WTC11 (cell line): ENCODE measurements at regions not wholly inside any gene's neighbourhood (a gene's known extent, or its start where the extent isn't known, plus 50 kb on each side); places are given as distances from the start of the nearest gene placed in this dataset.

Experiments
- ATAC-seq: fragments of 200-7000 bp; cut with Tn5 transposase; 2 replicates; pipeline ENCODE4 v1.10.0; 2021; ENCODE audit warnings: mild to moderate bottlenecking, moderate library complexity
- CTCF ChIA-PET: fragments of 300-600 bp; sonication (Branson Sonifier 250); formaldehyde crosslinking; loops from one replicate; lab custom pipeline; 2021; ENCODE audit warnings: antibody characterized with exemption; lab: Charles Lee
- POLR2A ChIA-PET: fragments of 350-600 bp; sonication (Branson Sonifier 250); formaldehyde crosslinking; loops from one replicate; lab custom pipeline; 2021; ENCODE audit warnings: antibody characterized with exemption; lab: Charles Lee
- DNase-seq: peaks from one replicate; pipeline ENCODE4 v3.0.0; 2021; ENCODE audit warnings: low spot score
- H3K27ac Mint-ChIP-seq: 2 replicates; pipeline ENCODE4 v1.8.0; 2021; ENCODE audit warnings: mixed read lengths
- H3K27me3 Mint-ChIP-seq: 2 replicates; pipeline ENCODE4 v1.8.0; 2021; ENCODE audit warnings: low read depth, mild to moderate bottlenecking, moderate library complexity, mixed read lengths
- H3K36me3 Mint-ChIP-seq: 2 replicates; pipeline ENCODE4 v1.8.0; 2021; ENCODE audit warnings: mixed read lengths
- H3K4me1 Mint-ChIP-seq: 2 replicates; pipeline ENCODE4 v1.8.0; 2022; ENCODE audit warnings: mixed read lengths
- H3K4me3 Mint-ChIP-seq: 2 replicates; pipeline ENCODE4 v1.8.0; 2021; ENCODE audit warnings: mild to moderate bottlenecking, moderate library complexity, mixed read lengths
- H3K9me3 Mint-ChIP-seq: 2 replicates; pipeline ENCODE4 v1.8.0; 2021; ENCODE audit warnings: mixed read lengths
- ELF4 ChIP-seq: sonication (generic); formaldehyde crosslinking; IDR thresholded peaks from 2 replicates; pipeline ENCODE4 v1.8.1; 2022; ENCODE audit warnings: low read depth, mild to moderate bottlenecking, moderate library complexity, missing genetic modification reagents
- ESRRA ChIP-seq: sonication (generic); formaldehyde crosslinking; IDR thresholded peaks from 2 replicates; pipeline ENCODE4 v1.8.1; 2022; ENCODE audit warnings: mild to moderate bottlenecking, missing genetic modification reagents, borderline replicate concordance
- ETV6 ChIP-seq: sonication (generic); formaldehyde crosslinking; IDR thresholded peaks from 2 replicates; pipeline ENCODE4 v1.8.1; 2022; ENCODE audit warnings: mild to moderate bottlenecking, missing genetic modification reagents
- GABPB1 ChIP-seq: sonication (generic); formaldehyde crosslinking; IDR thresholded peaks from 2 replicates; pipeline ENCODE4 v1.8.1; 2023; ENCODE audit warnings: mild to moderate bottlenecking, missing genetic modification reagents
- GTF2I ChIP-seq: fragments of 250-450 bp; sonication (Bioruptor Pico); conservative IDR thresholded peaks from 2 replicates; pipeline ENCODE4 v1.4.0; 2021; ENCODE audit warnings: mild to moderate bottlenecking
- JUN ChIP-seq: sonication (generic); formaldehyde crosslinking; IDR thresholded peaks from 2 replicates; pipeline ENCODE4 v1.8.0; 2023; ENCODE audit warnings: mild to moderate bottlenecking, missing genetic modification reagents
- MYBL2 ChIP-seq: sonication (generic); formaldehyde crosslinking; IDR thresholded peaks from 2 replicates; pipeline ENCODE4 v1.8.1; 2023; ENCODE audit warnings: mild to moderate bottlenecking, moderate library complexity, missing genetic modification reagents
- NFATC4 ChIP-seq: fragments of 250-450 bp; sonication (Bioruptor Pico); IDR thresholded peaks from 2 replicates; pipeline ENCODE4 v1.9.0; 2021; ENCODE audit warnings: mild to moderate bottlenecking
- NFE2L1 ChIP-seq: sonication (generic); formaldehyde crosslinking; IDR thresholded peaks from 2 replicates; pipeline ENCODE4 v1.8.1; 2023; ENCODE audit warnings: missing genetic modification reagents
- NR2C2 ChIP-seq: sonication (generic); formaldehyde crosslinking; IDR thresholded peaks from 2 replicates; pipeline ENCODE4 v1.8.0; 2022; ENCODE audit warnings: mild to moderate bottlenecking, missing genetic modification reagents
- RORB ChIP-seq: fragments of 250-450 bp; sonication (Bioruptor Pico); IDR thresholded peaks from 2 replicates; pipeline ENCODE4 v1.9.0; 2021; ENCODE audit warnings: mild to moderate bottlenecking
- SMAD4 ChIP-seq: sonication (generic); formaldehyde crosslinking; IDR thresholded peaks from 2 replicates; pipeline ENCODE4 v1.8.0; 2022; ENCODE audit warnings: mild to moderate bottlenecking, missing genetic modification reagents
- SOX15 ChIP-seq: fragments of 250-450 bp; sonication (Bioruptor Pico); IDR thresholded peaks from 2 replicates; pipeline ENCODE4 v1.9.0; 2021; ENCODE audit warnings: mild to moderate bottlenecking
- SP1 ChIP-seq: sonication (generic); formaldehyde crosslinking; conservative IDR thresholded peaks from 2 replicates; pipeline ENCODE4 v1.8.1; 2022; ENCODE audit warnings: missing genetic modification reagents
- ZMAT4 ChIP-seq: fragments of 250-450 bp; sonication (Bioruptor Pico); IDR thresholded peaks from 2 replicates; pipeline ENCODE4 v1.9.0; 2021; ENCODE audit warnings: mild to moderate bottlenecking
- ZNF138 ChIP-seq: sonication (generic); formaldehyde crosslinking; conservative IDR thresholded peaks from 2 replicates; pipeline ENCODE4 v1.8.1; 2022; ENCODE audit warnings: mild to moderate bottlenecking, moderate library complexity, missing genetic modification reagents
- ZNF232 ChIP-seq: sonication (generic); formaldehyde crosslinking; IDR thresholded peaks from 2 replicates; pipeline ENCODE4 v1.8.0; 2022; ENCODE audit warnings: mild to moderate bottlenecking, missing genetic modification reagents
- ZNF317 ChIP-seq: sonication (generic); formaldehyde crosslinking; IDR thresholded peaks from 2 replicates; pipeline ENCODE4 v1.8.1; 2023; ENCODE audit warnings: low read depth, mild to moderate bottlenecking, moderate library complexity, missing genetic modification reagents, borderline replicate concordance
- TF ChIP-seq, protein P1 (sequence below): sonication (generic); formaldehyde crosslinking; IDR thresholded peaks from 2 replicates; pipeline ENCODE4 v1.8.1; 2023; ENCODE audit warnings: mild to moderate bottlenecking, missing genetic modification reagents, moderate library complexity
- TF ChIP-seq, protein P2 (sequence below): sonication (generic); formaldehyde crosslinking; IDR thresholded peaks from 2 replicates; pipeline ENCODE4 v1.8.1; 2022; ENCODE audit warnings: mild to moderate bottlenecking, missing genetic modification reagents, moderate library complexity, borderline replicate concordance
- TF ChIP-seq, protein P3 (sequence below): sonication (generic); formaldehyde crosslinking; IDR thresholded peaks from 2 replicates; pipeline ENCODE4 v1.8.1; 2022; ENCODE audit warnings: low read depth, mild to moderate bottlenecking, moderate library complexity, missing genetic modification reagents, borderline replicate concordance

DNA sequence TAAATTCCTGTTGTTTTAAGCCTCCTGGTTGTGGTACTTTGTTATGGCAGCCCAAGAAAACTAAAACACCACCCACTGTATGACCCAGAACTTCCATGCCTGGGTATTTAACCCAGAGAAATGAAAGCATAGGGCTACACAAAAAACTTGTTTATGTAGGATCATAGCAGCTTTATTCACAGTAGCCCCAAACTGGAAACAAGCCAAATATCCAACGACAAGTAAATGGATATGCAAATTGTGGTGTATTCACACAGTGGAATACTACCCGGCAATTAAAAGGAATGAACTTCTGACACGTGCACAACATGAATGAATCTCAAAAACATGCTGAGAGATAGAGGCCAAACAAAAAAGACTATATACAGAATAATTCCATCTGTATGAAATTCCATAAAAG, 62.2 kb upstream of the NAV2 start:
- H3K4me1 Mint-ChIP-seq = no peaks in the 10 kb centered on the region
- TF ChIP-seq RORB = no peak
- ChIA-PET POLR2A (no interaction called here), CTCF (no interaction called here)
- DNase-seq = no peak
- no peak overlapping the region for H3K27ac Mint-ChIP-seq
- no peak overlapping the region for H3K4me3 Mint-ChIP-seq
- H3K9me3 Mint-ChIP-seq = peaks cover 4% of the 10 kb centered on the region
- H3K27me3 Mint-ChIP-seq = no peaks in the 10 kb centered on the region
- H3K36me3 Mint-ChIP-seq = no peaks in the 10 kb centered on the region
- no peak for ATAC-seq

DNA sequence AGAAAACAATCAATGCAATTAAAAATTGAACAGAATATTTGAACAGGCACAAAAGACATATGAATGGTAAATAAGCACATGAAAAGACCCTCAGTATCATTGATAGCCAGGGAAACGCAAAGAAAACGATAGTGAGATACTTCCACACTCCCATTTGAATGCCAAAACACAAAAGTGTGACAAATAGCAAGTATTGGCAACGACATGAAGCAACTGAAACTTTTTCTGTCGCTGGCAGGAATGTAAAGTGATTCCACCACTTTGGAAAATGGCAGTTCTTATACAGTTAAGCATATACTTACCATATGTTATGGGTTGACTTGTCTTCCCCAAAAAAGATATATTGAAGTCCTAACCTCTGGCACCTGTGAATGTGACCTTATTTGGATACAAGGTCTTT, 62.9 kb upstream of the NAV2 start:
- ChIA-PET CTCF (no interaction called here), POLR2A (no interaction called here)
- DNase-seq (no peak), ATAC-seq (no peak)
- TF ChIP-seq ELF4 (CRISPR knock-in tag) = no peak
- TF ChIP-seq NFE2L1 (CRISPR knock-in tag) = no peak
- TF ChIP-seq, protein P1, sequence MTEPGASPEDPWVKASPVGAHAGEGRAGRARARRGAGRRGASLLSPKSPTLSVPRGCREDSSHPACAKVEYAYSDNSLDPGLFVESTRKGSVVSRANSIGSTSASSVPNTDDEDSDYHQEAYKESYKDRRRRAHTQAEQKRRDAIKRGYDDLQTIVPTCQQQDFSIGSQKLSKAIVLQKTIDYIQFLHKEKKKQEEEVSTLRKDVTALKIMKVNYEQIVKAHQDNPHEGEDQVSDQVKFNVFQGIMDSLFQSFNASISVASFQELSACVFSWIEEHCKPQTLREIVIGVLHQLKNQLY (CRISPR knock-in tag) = no peak
- TF ChIP-seq NR2C2 (CRISPR knock-in tag) = no peak
- TF ChIP-seq JUN (CRISPR knock-in tag) = no peak
- TF ChIP-seq, protein P2, sequence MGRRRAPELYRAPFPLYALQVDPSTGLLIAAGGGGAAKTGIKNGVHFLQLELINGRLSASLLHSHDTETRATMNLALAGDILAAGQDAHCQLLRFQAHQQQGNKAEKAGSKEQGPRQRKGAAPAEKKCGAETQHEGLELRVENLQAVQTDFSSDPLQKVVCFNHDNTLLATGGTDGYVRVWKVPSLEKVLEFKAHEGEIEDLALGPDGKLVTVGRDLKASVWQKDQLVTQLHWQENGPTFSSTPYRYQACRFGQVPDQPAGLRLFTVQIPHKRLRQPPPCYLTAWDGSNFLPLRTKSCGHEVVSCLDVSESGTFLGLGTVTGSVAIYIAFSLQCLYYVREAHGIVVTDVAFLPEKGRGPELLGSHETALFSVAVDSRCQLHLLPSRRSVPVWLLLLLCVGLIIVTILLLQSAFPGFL = no peak
- no peak for TF ChIP-seq SMAD4 (CRISPR knock-in tag)
- TF ChIP-seq GABPB1 (CRISPR knock-in tag) = no peak
- TF ChIP-seq ETV6 (CRISPR knock-in tag) = no peak
- TF ChIP-seq ZNF317 = no peak
- no peak for TF ChIP-seq NFATC4 (CRISPR knock-in tag)
- TF ChIP-seq SP1 (CRISPR knock-in tag) = no peak
- no peaks in the 10 kb centered on the region for H3K4me1 Mint-ChIP-seq
- no peaks in the 10 kb centered on the region for H3K9me3 Mint-ChIP-seq
- no peak overlapping the region for H3K27ac Mint-ChIP-seq
- H3K4me3 Mint-ChIP-seq = no peak overlapping the region
- H3K36me3 Mint-ChIP-seq = no peaks in the 10 kb centered on the region
- H3K27me3 Mint-ChIP-seq = no peaks in the 10 kb centered on the region

DNA sequence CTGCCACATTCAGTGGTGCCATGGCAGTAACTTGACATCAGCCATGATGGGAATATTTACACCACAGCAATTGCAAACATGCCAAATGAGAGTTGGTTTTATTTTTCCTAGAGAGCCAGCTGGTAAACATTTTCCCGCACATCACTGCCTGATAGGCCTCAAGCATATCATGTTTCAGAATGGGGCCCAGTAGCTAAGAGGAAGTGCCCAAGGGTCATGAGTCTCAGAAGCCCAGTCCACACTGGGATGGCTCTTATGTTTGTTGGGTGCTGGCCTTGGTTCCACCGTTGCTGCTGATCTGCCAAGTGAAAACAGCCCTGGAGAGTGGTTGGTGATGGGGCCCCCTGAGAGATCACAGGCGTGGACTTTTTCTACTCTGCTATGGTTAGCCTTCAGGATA, 64.3 kb upstream of the NAV2 start:
- ChIA-PET POLR2A (no interaction called here), CTCF (interaction anchor here (1.0 to 3.5 kb wide), 3 partner anchors 10 to 92 kb away, joined by 3 to 15 read pairs (median 3); no protein-coding TSS in a partner anchor)
- Mint-ChIP-seq H3K9me3 (no peaks in the 10 kb centered on the region), H3K27ac (no peak overlapping the region), H3K36me3 (no peaks in the 10 kb centered on the region), H3K27me3 (no peaks in the 10 kb centered on the region), H3K4me3 (no peak overlapping the region), H3K4me1 (no peaks in the 10 kb centered on the region)
- no peak for DNase-seq
- no peak for ATAC-seq
- no peak for TF ChIP-seq MYBL2 (CRISPR knock-in tag)
- TF ChIP-seq ESRRA (CRISPR knock-in tag) = no peak
- no peak for TF ChIP-seq ZMAT4 (CRISPR knock-in tag)
- no peak for TF ChIP-seq SOX15 (CRISPR knock-in tag)
- TF ChIP-seq GTF2I (CRISPR knock-in tag) = no peak
- TF ChIP-seq SMAD4 (CRISPR knock-in tag) = no peak
- no peak for TF ChIP-seq ZNF138 (CRISPR knock-in tag)
- TF ChIP-seq SP1 (CRISPR knock-in tag) = no peak
- TF ChIP-seq NR2C2 (CRISPR knock-in tag) = no peak
- TF ChIP-seq, protein P3, sequence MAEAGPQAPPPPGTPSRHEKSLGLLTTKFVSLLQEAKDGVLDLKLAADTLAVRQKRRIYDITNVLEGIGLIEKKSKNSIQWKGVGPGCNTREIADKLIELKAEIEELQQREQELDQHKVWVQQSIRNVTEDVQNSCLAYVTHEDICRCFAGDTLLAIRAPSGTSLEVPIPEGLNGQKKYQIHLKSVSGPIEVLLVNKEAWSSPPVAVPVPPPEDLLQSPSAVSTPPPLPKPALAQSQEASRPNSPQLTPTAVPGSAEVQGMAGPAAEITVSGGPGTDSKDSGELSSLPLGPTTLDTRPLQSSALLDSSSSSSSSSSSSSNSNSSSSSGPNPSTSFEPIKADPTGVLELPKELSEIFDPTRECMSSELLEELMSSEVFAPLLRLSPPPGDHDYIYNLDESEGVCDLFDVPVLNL (CRISPR knock-in tag) = no peak
- TF ChIP-seq ZNF232 (CRISPR knock-in tag) = no peak
